Keratinocyte (primary cell): ENCODE measurements at regions not wholly inside any gene's neighbourhood (a gene's known extent, or its start where the extent isn't known, plus 50 kb on each side); places are given as distances from the start of the nearest gene placed in this dataset.

Experiments used
- DNase-seq: peaks from one replicate; pipeline ENCODE4 v3.0.0-alpha.2; 2011; ENCODE audit warnings: low read depth, missing footprints, low spot score
- FAIRE-seq: peaks from 2 replicates; lab custom pipeline; 2011; peaks lifted over from hg19 to GRCh38; lab: Jason Lieb, UNC
- H2AFZ ChIP-seq: 2 replicates; pipeline ENCODE4 v1.6.0; 2012; ENCODE audit warnings: low read length, control low read depth, inconsistent platforms; ENCODE audit not compliant: control insufficient read depth
- H3K27ac ChIP-seq: 2 replicates; pipeline ENCODE4 v1.5.1; 2011; ENCODE audit warnings: low read length; ENCODE audit not compliant: control insufficient read depth, insufficient read depth
- H3K27me3 ChIP-seq: 3 replicates; pipeline ENCODE4 v1.6.0; 2011; ENCODE audit warnings: low read length; ENCODE audit not compliant: control insufficient read depth, insufficient read depth; ENCODE audit errors: extremely low read depth
- H3K36me3 ChIP-seq, 2 experiments: 2 replicates in 1 of 2; 3 replicates in 1 of 2; pipeline ENCODE4 v1.5.1; 2011; ENCODE audit warnings: low read length in 2 of 2, mild to moderate bottlenecking in 1 of 2; ENCODE audit not compliant: control insufficient read depth in 2 of 2, insufficient read depth in 2 of 2; ENCODE audit errors: extremely low read depth in 1 of 2
- H3K4me1 ChIP-seq: 3 replicates; pipeline ENCODE4 v1.5.1; 2011; ENCODE audit warnings: low read length; ENCODE audit not compliant: control insufficient read depth, insufficient read depth; ENCODE audit errors: extremely low read depth
- H3K4me2 ChIP-seq: 3 replicates; pipeline ENCODE4 v1.6.0; 2011; ENCODE audit warnings: low read depth, low read length; ENCODE audit not compliant: control insufficient read depth, insufficient read depth; ENCODE audit errors: extremely low read depth
- H3K4me3 ChIP-seq, 3 experiments: fragments of 200-600 bp in 1 of 3; sonication (generic) in 1 of 3; 2 replicates in 2 of 3; 3 replicates in 1 of 3; pipeline ENCODE4 v1.5.1; 2011 to 2016; ENCODE audit warnings: low read length in 3 of 3, mild to moderate bottlenecking in 3 of 3, control low read depth in 2 of 3, inconsistent platforms in 1 of 3, low read depth in 1 of 3, mixed read lengths in 1 of 3, mixed run types in 1 of 3, moderate library complexity in 1 of 3; ENCODE audit not compliant: control insufficient read depth in 2 of 3, insufficient read depth in 2 of 3; ENCODE audit errors: extremely low read depth in 1 of 3
- H3K79me2 ChIP-seq: 2 replicates; pipeline ENCODE4 v1.6.0; 2012; ENCODE audit warnings: low read length; ENCODE audit not compliant: control insufficient read depth, insufficient read depth
- H3K9ac ChIP-seq: 3 replicates; pipeline ENCODE4 v1.6.0; 2011; ENCODE audit warnings: low read length; ENCODE audit not compliant: control insufficient read depth, insufficient read depth; ENCODE audit errors: extremely low read depth
- H3K9me1 ChIP-seq: 3 replicates; pipeline ENCODE4 v1.6.0; 2011; ENCODE audit warnings: low read length; ENCODE audit not compliant: control insufficient read depth, insufficient read depth; ENCODE audit errors: extremely low read depth
- H3K9me3 ChIP-seq: 2 replicates; pipeline ENCODE4 v1.5.1; 2012; ENCODE audit warnings: low read depth, low read length; ENCODE audit not compliant: control insufficient read depth
- H4K20me1 ChIP-seq: 3 replicates; pipeline ENCODE4 v1.6.0; 2011; ENCODE audit warnings: low read length; ENCODE audit not compliant: control insufficient read depth, insufficient read depth; ENCODE audit errors: extremely low read depth
- EZH2 ChIP-seq: IDR thresholded peaks from one replicate; pipeline ENCODE4 v1.6.1; 2012; ENCODE audit warnings: inconsistent platforms, mild to moderate bottlenecking, low read length, moderate library complexity
- dilution Hi-C: fragments of 300-500 bp; cut with MboI; formaldehyde crosslinking; loops from one replicate; pipeline ENCODE4 v1.7.0; 2020; ENCODE audit warnings: low sequenced_read_pairs; ENCODE audit not compliant: extremely low pct_ligation_motif_present
- TF ChIP-seq, protein P1 (sequence below), 3 experiments: IDR thresholded peaks in 1 of 3; conservative IDR thresholded peaks in 1 of 3; optimal IDR thresholded peaks in 1 of 3; 2 replicates in 2 of 3; 3 replicates in 1 of 3; pipeline versions ENCODE3 to v1.5.1; 2011; ENCODE audit warnings: low read length in 3 of 3, mild to moderate bottlenecking in 3 of 3, moderate library complexity in 2 of 3, control low read depth in 1 of 3, inconsistent platforms in 1 of 3; ENCODE audit not compliant: insufficient read depth in 2 of 3; ENCODE audit errors: extremely low read depth in 1 of 3

- dilution Hi-C loops: no loop called here
- Histone ChIP-seq H3K9ac (no peak overlapping the region), H3K4me3 (no peak overlapping the region), H3K27ac (no peak overlapping the region), H3K9me3 (no peaks in the 10 kb centered on the region), H3K9me1 (no peaks in the 10 kb centered on the region), H3K4me1 (no peaks in the 10 kb centered on the region), H3K36me3 (no peaks in the 10 kb centered on the region), H3K79me2 (no peaks in the 10 kb centered on the region), H3K27me3 (no peaks in the 10 kb centered on the region), H4K20me1 (no peaks in the 10 kb centered on the region), H3K4me2 (no peak overlapping the region), H2AFZ (no peak overlapping the region)
- FAIRE-seq (no peak), DNase-seq (no peak)
- TF ChIP-seq EZH2: no peak
- TF ChIP-seq, protein P1, sequence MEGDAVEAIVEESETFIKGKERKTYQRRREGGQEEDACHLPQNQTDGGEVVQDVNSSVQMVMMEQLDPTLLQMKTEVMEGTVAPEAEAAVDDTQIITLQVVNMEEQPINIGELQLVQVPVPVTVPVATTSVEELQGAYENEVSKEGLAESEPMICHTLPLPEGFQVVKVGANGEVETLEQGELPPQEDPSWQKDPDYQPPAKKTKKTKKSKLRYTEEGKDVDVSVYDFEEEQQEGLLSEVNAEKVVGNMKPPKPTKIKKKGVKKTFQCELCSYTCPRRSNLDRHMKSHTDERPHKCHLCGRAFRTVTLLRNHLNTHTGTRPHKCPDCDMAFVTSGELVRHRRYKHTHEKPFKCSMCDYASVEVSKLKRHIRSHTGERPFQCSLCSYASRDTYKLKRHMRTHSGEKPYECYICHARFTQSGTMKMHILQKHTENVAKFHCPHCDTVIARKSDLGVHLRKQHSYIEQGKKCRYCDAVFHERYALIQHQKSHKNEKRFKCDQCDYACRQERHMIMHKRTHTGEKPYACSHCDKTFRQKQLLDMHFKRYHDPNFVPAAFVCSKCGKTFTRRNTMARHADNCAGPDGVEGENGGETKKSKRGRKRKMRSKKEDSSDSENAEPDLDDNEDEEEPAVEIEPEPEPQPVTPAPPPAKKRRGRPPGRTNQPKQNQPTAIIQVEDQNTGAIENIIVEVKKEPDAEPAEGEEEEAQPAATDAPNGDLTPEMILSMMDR (optimal IDR thresholded peaks at IDR 0.05 in 1 of 3, IDR thresholded peaks at IDR 0.05 in 1 of 3, conservative IDR thresholded peaks at IDR 0.05 in 1 of 3; ENCODE audit: extremely low read depth in 1 of 3, insufficient read depth in 2 of 3, low read length in 3 of 3): no peak
Measured at GRCh38 chr17:13918247-13918646, 151.1 kb upstream of the COX10 start.

GRCh38 chr17:13919818-13920217 lies 149.5 kb upstream of the COX10 start:
- Histone ChIP-seq H3K27ac (no peak overlapping the region), H3K36me3 (no peaks in the 10 kb centered on the region), H3K4me2 (no peak overlapping the region), H3K9me3 (no peaks in the 10 kb centered on the region), H2AFZ (no peak overlapping the region), H3K9ac (no peak overlapping the region), H3K4me1 (no peaks in the 10 kb centered on the region), H3K27me3 (no peaks in the 10 kb centered on the region), H3K79me2 (no peaks in the 10 kb centered on the region), H4K20me1 (no peaks in the 10 kb centered on the region), H3K4me3 (no peak overlapping the region), H3K9me1 (no peaks in the 10 kb centered on the region)
- no peak for DNase-seq
- FAIRE-seq: no peak
- dilution Hi-C loops: no loop called here
- TF ChIP-seq EZH2: no peak
- TF ChIP-seq, protein P1 (optimal IDR thresholded peaks at IDR 0.05 in 1 of 3, IDR thresholded peaks at IDR 0.05 in 1 of 3, conservative IDR thresholded peaks at IDR 0.05 in 1 of 3; ENCODE audit: extremely low read depth in 1 of 3, insufficient read depth in 2 of 3, low read length in 3 of 3): no peak
